Keratinocyte (primary cell): ENCODE measurements at regions not wholly inside any gene's neighbourhood (a gene's known extent, or its start where the extent isn't known, plus 50 kb on each side); places are given as distances from the start of the nearest gene placed in this dataset.

ENCODE experiments used
- DNase-seq: peaks from one replicate; pipeline ENCODE4 v3.0.0-alpha.2; 2011; ENCODE audit warnings: low read depth, missing footprints, low spot score
- FAIRE-seq: peaks from 2 replicates; lab custom pipeline; 2011; peaks lifted over from hg19 to GRCh38; lab: Jason Lieb, UNC
- H2AFZ ChIP-seq: 2 replicates; pipeline ENCODE4 v1.6.0; 2012; ENCODE audit warnings: low read length, control low read depth, inconsistent platforms; ENCODE audit not compliant: control insufficient read depth
- H3K27ac ChIP-seq: 2 replicates; pipeline ENCODE4 v1.5.1; 2011; ENCODE audit warnings: low read length; ENCODE audit not compliant: control insufficient read depth, insufficient read depth
- H3K27me3 ChIP-seq: 3 replicates; pipeline ENCODE4 v1.6.0; 2011; ENCODE audit warnings: low read length; ENCODE audit not compliant: control insufficient read depth, insufficient read depth; ENCODE audit errors: extremely low read depth
- H3K36me3 ChIP-seq, 2 experiments: 2 replicates in 1 of 2; 3 replicates in 1 of 2; pipeline ENCODE4 v1.5.1; 2011; ENCODE audit warnings: low read length in 2 of 2, mild to moderate bottlenecking in 1 of 2; ENCODE audit not compliant: control insufficient read depth in 2 of 2, insufficient read depth in 2 of 2; ENCODE audit errors: extremely low read depth in 1 of 2
- H3K4me1 ChIP-seq: 3 replicates; pipeline ENCODE4 v1.5.1; 2011; ENCODE audit warnings: low read length; ENCODE audit not compliant: control insufficient read depth, insufficient read depth; ENCODE audit errors: extremely low read depth
- H3K4me2 ChIP-seq: 3 replicates; pipeline ENCODE4 v1.6.0; 2011; ENCODE audit warnings: low read depth, low read length; ENCODE audit not compliant: control insufficient read depth, insufficient read depth; ENCODE audit errors: extremely low read depth
- H3K4me3 ChIP-seq, 3 experiments: fragments of 200-600 bp in 1 of 3; sonication (generic) in 1 of 3; 2 replicates in 2 of 3; 3 replicates in 1 of 3; pipeline ENCODE4 v1.5.1; 2011 to 2016; ENCODE audit warnings: low read length in 3 of 3, mild to moderate bottlenecking in 3 of 3, control low read depth in 2 of 3, inconsistent platforms in 1 of 3, low read depth in 1 of 3, mixed read lengths in 1 of 3, mixed run types in 1 of 3, moderate library complexity in 1 of 3; ENCODE audit not compliant: control insufficient read depth in 2 of 3, insufficient read depth in 2 of 3; ENCODE audit errors: extremely low read depth in 1 of 3
- H3K79me2 ChIP-seq: 2 replicates; pipeline ENCODE4 v1.6.0; 2012; ENCODE audit warnings: low read length; ENCODE audit not compliant: control insufficient read depth, insufficient read depth
- H3K9ac ChIP-seq: 3 replicates; pipeline ENCODE4 v1.6.0; 2011; ENCODE audit warnings: low read length; ENCODE audit not compliant: control insufficient read depth, insufficient read depth; ENCODE audit errors: extremely low read depth
- H3K9me1 ChIP-seq: 3 replicates; pipeline ENCODE4 v1.6.0; 2011; ENCODE audit warnings: low read length; ENCODE audit not compliant: control insufficient read depth, insufficient read depth; ENCODE audit errors: extremely low read depth
- H3K9me3 ChIP-seq: 2 replicates; pipeline ENCODE4 v1.5.1; 2012; ENCODE audit warnings: low read depth, low read length; ENCODE audit not compliant: control insufficient read depth
- H4K20me1 ChIP-seq: 3 replicates; pipeline ENCODE4 v1.6.0; 2011; ENCODE audit warnings: low read length; ENCODE audit not compliant: control insufficient read depth, insufficient read depth; ENCODE audit errors: extremely low read depth
- CTCF ChIP-seq, 3 experiments: IDR thresholded peaks in 1 of 3; conservative IDR thresholded peaks in 1 of 3; optimal IDR thresholded peaks in 1 of 3; 2 replicates in 2 of 3; 3 replicates in 1 of 3; pipeline versions ENCODE3 to v1.5.1; 2011; ENCODE audit warnings: low read length in 3 of 3, mild to moderate bottlenecking in 3 of 3, moderate library complexity in 2 of 3, control low read depth in 1 of 3, inconsistent platforms in 1 of 3; ENCODE audit not compliant: insufficient read depth in 2 of 3; ENCODE audit errors: extremely low read depth in 1 of 3
- EZH2 ChIP-seq: IDR thresholded peaks from one replicate; pipeline ENCODE4 v1.6.1; 2012; ENCODE audit warnings: inconsistent platforms, mild to moderate bottlenecking, low read length, moderate library complexity
- dilution Hi-C: fragments of 300-500 bp; cut with MboI; formaldehyde crosslinking; loops from one replicate; pipeline ENCODE4 v1.7.0; 2020; ENCODE audit warnings: low sequenced_read_pairs; ENCODE audit not compliant: extremely low pct_ligation_motif_present

GRCh38 chr6:54516321-54516720 lies 208.1 kb downstream of the TINAG start:
- no peaks in the 10 kb centered on the region for H3K36me3 ChIP-seq
- H3K4me3 ChIP-seq: no peak overlapping the region
- H4K20me1 ChIP-seq: no peaks in the 10 kb centered on the region
- FAIRE-seq (no peak), DNase-seq (no peak)
- no peak overlapping the region for H3K27ac ChIP-seq
- H3K9me3 ChIP-seq: no peaks in the 10 kb centered on the region
- dilution Hi-C loops: no loop called here
- no peaks in the 10 kb centered on the region for H3K9me1 ChIP-seq
- no peak overlapping the region for H3K9ac ChIP-seq
- H3K27me3 ChIP-seq: no peaks in the 10 kb centered on the region
- H2AFZ ChIP-seq: no peak overlapping the region
- H3K4me1 ChIP-seq: peaks cover 4% of the 10 kb centered on the region
- H3K4me2 ChIP-seq: no peak overlapping the region
- H3K79me2 ChIP-seq: no peaks in the 10 kb centered on the region
- no peak for TF ChIP-seq CTCF (optimal IDR thresholded peaks at IDR 0.05 in 1 of 3, IDR thresholded peaks at IDR 0.05 in 1 of 3, conservative IDR thresholded peaks at IDR 0.05 in 1 of 3; ENCODE audit: extremely low read depth in 1 of 3, insufficient read depth in 2 of 3, low read length in 3 of 3)
- no peak for TF ChIP-seq EZH2

GRCh38 chr6:54519161-54519560 lies 210.9 kb downstream of the TINAG start:
- TF ChIP-seq CTCF (optimal IDR thresholded peaks at IDR 0.05 in 1 of 3, IDR thresholded peaks at IDR 0.05 in 1 of 3, conservative IDR thresholded peaks at IDR 0.05 in 1 of 3; ENCODE audit: extremely low read depth in 1 of 3, insufficient read depth in 2 of 3, low read length in 3 of 3): no peak
- no peak for TF ChIP-seq EZH2
- H3K4me2 ChIP-seq: no peak overlapping the region
- dilution Hi-C loops: no loop called here
- no peak overlapping the region for H3K9ac ChIP-seq
- no peaks in the 10 kb centered on the region for H3K9me1 ChIP-seq
- no peak overlapping the region for H3K4me3 ChIP-seq
- H3K79me2 ChIP-seq: no peaks in the 10 kb centered on the region
- no peaks in the 10 kb centered on the region for H3K27me3 ChIP-seq
- no peaks in the 10 kb centered on the region for H4K20me1 ChIP-seq
- DNase-seq (no peak), FAIRE-seq (no peak)
- H3K27ac ChIP-seq: no peak overlapping the region
- peaks cover 4% of the 10 kb centered on the region for H3K4me1 ChIP-seq
- no peaks in the 10 kb centered on the region for H3K9me3 ChIP-seq
- no peak overlapping the region for H2AFZ ChIP-seq
- H3K36me3 ChIP-seq: no peaks in the 10 kb centered on the region
